Tibial nerve (tissue), 4 donors: ENCODE measurements at regions not wholly inside any gene's neighbourhood (a gene's known extent, or its start where the extent isn't known, plus 50 kb on each side); places are given as distances from the start of the nearest gene placed in this dataset.

ENCODE experiments used
- DNase-seq, 2 donors: peaks; one replicate each; pipeline ENCODE4 v3.0.0-alpha.2; 2019; ENCODE audit warnings: low spot score in 2 of 2
- H3K27ac ChIP-seq, 4 donors: fragments of 200-600 bp; sonication (generic) in 3 of 4; one replicate each; pipeline ENCODE4 v1.5.1; 2017 to 2019; ENCODE audit warnings: mild to moderate bottlenecking in 1 of 4
- H3K27me3 ChIP-seq, 2 donors: fragments of 200-600 bp; sonication (generic) in 1 of 2; one replicate each; pipeline versions ENCODE4 v1.5.1 to v1.6.0; 2017 to 2019
- H3K36me3 ChIP-seq, 3 donors: fragments of 200-600 bp; sonication (generic); one replicate each; pipeline ENCODE4 v1.5.1; 2018 to 2019
- H3K4me1 ChIP-seq, 4 donors: fragments of 200-600 bp; sonication (generic) in 3 of 4; one replicate each; pipeline ENCODE4 v1.5.1; 2017 to 2019
- H3K4me3 ChIP-seq, 4 donors: fragments of 200-600 bp; sonication (generic) in 3 of 4; one replicate each; pipeline ENCODE4 v1.5.1; 2017 to 2019; ENCODE audit warnings: mild to moderate bottlenecking in 1 of 4, moderate library complexity in 1 of 4
- H3K9me3 ChIP-seq, 4 donors: fragments of 200-600 bp; sonication (generic) in 3 of 4; one replicate each; pipeline ENCODE4 v1.5.1; 2017 to 2019
- CTCF ChIP-seq, 5 experiments: fragments of 200-600 bp in 3 of 5; fragments of 450-650 bp in 2 of 5; sonication (generic) in 3 of 5; IDR thresholded peaks; one replicate each; pipeline ENCODE4 v1.5.1; 2016 to 2019; ENCODE audit warnings: antibody characterized with exemption in 5 of 5, mild to moderate bottlenecking in 3 of 5, moderate library complexity in 2 of 5
- EP300 ChIP-seq, 2 donors: sonication (generic); formaldehyde crosslinking; IDR thresholded peaks; one replicate each; pipeline ENCODE4 v1.6.1; 2017; ENCODE audit warnings: antibody characterized with exemption in 2 of 2, mild to moderate bottlenecking in 1 of 2
- POLR2A ChIP-seq, 2 donors: fragments of 450-650 bp; IDR thresholded peaks; one replicate each; pipeline ENCODE4 v1.6.1; 2017; ENCODE audit warnings: antibody characterized with exemption in 2 of 2, mild to moderate bottlenecking in 2 of 2, moderate library complexity in 2 of 2
- WGBS, 2 donors: methylation state at CpG; one replicate each; pipeline ENCODE4 v1.1.5; 2018; 5-methylcytosine and 5-hydroxymethylcytosine counted together

GRCh38 chr2:16073471-16073870, 133.1 kb downstream of the MYCN start:
- Histone ChIP-seq H3K4me1 (peaks cover 0 to 20% (median 6%) of the 10 kb centered on the region in 4 donors), H3K9me3 (no peaks in the 10 kb centered on the region), H3K36me3 (no peaks in the 10 kb centered on the region), H3K4me3 (no peak overlapping the region), H3K27me3 (no peaks in the 10 kb centered on the region), H3K27ac (no peak overlapping the region)
- DNase-seq, result no peak
- whole genome bisulfite sequencing, 2 donors, result 69 to 93% methylated on average over 4 of the region's 4 CpGs
- TF ChIP-seq EP300 (IDR thresholded peaks at IDR 0.05) (no peak), CTCF (IDR thresholded peaks at IDR 0.05) (no peak), POLR2A (IDR thresholded peaks at IDR 0.05) (no peak)

- no peak overlapping the region for H3K27ac ChIP-seq
- no peaks in the 10 kb centered on the region for H3K36me3 ChIP-seq
- H3K9me3 ChIP-seq, result no peaks in the 10 kb centered on the region
- no peak for TF ChIP-seq POLR2A (IDR thresholded peaks at IDR 0.05)
- TF ChIP-seq EP300 (IDR thresholded peaks at IDR 0.05), result no peak
- TF ChIP-seq CTCF (IDR thresholded peaks at IDR 0.05), result no peak
- H3K4me1 ChIP-seq, result peaks cover 0 to 23% (median 10%) of the 10 kb centered on the region in 4 donors
- no peaks in the 10 kb centered on the region for H3K27me3 ChIP-seq
- no peak overlapping the region for H3K4me3 ChIP-seq
- WGBS, 2 donors, result 89% methylated on average over 7 of the region's 7 CpGs
- no peak for DNase-seq
Measured at GRCh38 chr2:16072638-16073290, 132.4 kb downstream of the MYCN start.

GRCh38 chr2:16071865-16072637, 131.7 kb downstream of the MYCN start:
- 93% methylated on average over 13 of the region's 13 CpGs for WGBS, 2 donors
- Histone ChIP-seq H3K9me3 (no peaks in the 10 kb centered on the region), H3K4me1 (peaks cover 0 to 23% (median 10%) of the 10 kb centered on the region in 4 donors), H3K27me3 (no peaks in the 10 kb centered on the region), H3K27ac (no peak overlapping the region), H3K36me3 (no peaks in the 10 kb centered on the region), H3K4me3 (no peak overlapping the region)
- no peak for DNase-seq
- TF ChIP-seq POLR2A (IDR thresholded peaks at IDR 0.05) (no peak), EP300 (IDR thresholded peaks at IDR 0.05) (no peak), CTCF (IDR thresholded peaks at IDR 0.05) (no peak)

GRCh38 chr2:16071039-16071864, 130.9 kb downstream of the MYCN start:
- no peak for DNase-seq
- TF ChIP-seq POLR2A (IDR thresholded peaks at IDR 0.05), result no peak
- no peak for TF ChIP-seq EP300 (IDR thresholded peaks at IDR 0.05)
- no peak for TF ChIP-seq CTCF (IDR thresholded peaks at IDR 0.05)
- Histone ChIP-seq H3K36me3 (no peaks in the 10 kb centered on the region), H3K9me3 (no peaks in the 10 kb centered on the region), H3K27ac (peak overlapping the region; percentile 60 to 91 (median 78)), H3K27me3 (no peaks in the 10 kb centered on the region), H3K4me3 (no peak overlapping the region), H3K4me1 (peaks cover 0 to 23% (median 10%) of the 10 kb centered on the region in 4 donors)
- WGBS, 2 donors, result 92 to 94% methylated on average over 14 of the region's 14 CpGs
